ENCODE measurements at regions not wholly inside any gene's neighbourhood (a gene's known extent, or its start where the extent isn't known, plus 50 kb on each side); places are given as distances from the start of the nearest gene placed in this dataset.

DNA sequence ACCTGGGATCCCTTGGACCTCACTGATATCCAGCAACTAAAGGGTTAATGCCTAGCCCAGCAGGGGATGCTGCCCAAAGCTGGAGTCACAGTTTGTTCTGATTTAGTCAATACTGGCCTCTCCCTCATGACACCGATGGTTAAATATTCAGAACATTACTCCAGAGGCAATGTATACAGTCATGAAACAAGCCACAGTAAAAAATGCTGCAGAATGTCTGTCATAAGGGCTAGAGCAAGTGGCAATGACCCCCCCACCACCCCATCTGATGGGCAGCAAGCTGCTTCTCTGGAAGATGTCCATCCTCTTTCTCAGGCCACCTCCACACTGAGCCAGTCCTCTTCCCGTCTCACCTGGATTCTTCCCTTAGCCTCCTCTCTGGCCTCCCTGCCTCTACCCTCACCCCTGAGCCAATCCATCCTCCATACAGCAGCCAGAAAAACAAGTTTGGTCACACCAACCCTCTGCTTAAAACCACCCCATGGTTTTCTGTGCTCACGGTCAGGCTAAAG lies 99.0 kb upstream of the KCNG1 start:
- no peak for DNase-seq

DNA sequence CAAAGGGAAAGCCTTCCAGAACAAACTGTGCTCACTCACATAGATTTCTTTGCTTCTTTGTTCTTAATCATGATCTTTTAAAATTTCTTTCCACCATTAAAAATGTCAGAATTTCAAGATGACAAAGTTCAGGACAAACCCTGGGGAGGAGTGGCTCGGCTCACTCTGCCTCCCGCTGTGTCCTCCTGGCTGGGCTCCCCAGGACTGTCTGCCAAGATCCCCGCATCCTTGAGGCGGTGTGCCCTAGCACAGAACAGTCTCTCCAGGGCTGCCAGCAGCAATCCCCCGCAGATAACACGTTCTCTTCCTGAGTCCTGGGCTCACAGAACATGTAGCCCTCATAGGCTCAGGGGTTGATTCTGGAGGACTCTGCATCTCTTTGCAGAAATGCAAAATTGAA lies 98.4 kb upstream of the KCNG1 start:
- no peak for DNase-seq

DNA sequence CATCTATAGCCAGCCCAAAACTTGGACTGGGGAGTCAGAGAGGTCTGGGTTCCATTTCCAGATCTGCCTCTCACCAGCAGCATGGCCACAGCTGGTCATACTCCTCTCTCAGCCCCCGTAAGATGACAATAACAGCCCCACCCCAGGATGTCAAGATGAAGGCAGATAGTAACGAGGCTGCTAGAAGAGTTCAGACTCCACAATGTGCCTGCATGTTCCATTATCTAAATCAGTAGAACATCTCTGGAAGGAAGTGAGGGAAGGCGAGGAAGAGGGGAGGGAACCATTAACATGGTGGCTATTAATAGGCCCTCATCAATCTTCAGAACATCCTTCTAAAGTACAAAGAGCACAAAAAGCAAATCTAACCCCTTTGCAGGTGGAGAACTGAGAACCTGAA lies 98.0 kb upstream of the KCNG1 start:
- no peak for DNase-seq

DNA sequence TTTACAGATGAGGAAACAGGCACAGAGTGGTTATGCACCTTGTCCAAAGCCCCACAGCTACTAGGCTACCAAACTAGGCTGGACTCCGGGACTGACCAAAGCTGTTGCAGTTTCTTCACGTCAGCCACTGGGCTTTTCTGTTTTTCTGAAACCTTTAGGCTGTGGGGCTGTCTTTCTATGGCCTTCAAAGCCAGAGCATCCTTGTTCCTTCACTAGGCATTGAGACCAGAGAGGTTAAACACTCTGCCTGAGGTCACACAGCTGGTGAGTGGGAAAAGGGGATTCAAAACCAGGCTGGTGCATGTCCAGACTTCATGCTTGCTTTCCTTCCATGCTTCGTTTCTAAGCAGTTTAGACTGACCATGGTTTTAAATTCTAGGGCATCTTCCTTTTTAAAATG lies 97.5 kb upstream of the KCNG1 start:
- no peak for DNase-seq

DNA sequence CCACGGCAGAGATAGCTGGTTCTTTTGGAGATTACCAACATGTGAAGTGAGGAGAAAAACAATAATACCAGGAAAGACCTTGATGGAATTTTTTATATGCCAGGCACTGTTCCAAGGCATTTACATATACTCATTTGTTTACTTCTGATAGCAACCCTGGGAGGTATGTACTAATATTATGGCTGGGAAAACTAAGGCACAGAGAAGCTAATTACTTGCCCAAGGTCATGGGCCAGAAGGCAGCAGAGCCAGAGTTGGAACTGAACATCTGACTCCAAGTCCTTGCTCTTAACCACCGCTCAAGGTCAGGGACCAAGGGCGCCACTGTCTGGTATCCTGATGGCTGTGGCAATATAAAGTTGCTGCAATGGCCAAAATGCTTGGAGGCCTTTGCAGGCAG lies 97.0 kb upstream of the KCNG1 start:
- no peak for DNase-seq

DNA sequence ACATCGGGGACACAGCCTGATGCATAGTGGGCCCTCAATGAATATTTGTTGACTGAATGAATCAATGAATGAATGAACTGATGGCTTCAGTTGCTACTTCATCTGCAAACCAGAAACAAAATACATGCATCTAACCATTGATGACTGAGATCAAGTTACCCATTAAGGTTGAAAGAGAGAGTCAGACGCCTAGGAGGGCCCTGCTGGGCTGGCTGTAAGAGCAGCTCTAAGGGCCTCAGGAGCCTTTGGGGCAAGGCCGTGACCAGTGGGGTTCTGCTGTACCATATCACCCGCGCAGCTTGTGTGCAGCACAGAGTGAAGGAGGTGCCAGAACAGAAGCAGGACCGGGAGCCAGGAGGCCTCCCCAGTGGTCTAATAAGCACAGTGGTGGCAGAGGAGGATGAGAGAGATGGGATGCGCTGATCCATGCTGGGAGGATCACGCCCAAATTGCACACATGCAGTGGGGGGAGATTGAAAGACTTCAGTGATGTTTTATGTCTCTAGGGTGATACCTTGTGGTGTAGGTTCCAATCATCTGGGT lies 96.1 kb upstream of the KCNG1 start:
- DNase-seq: no peak

DNA sequence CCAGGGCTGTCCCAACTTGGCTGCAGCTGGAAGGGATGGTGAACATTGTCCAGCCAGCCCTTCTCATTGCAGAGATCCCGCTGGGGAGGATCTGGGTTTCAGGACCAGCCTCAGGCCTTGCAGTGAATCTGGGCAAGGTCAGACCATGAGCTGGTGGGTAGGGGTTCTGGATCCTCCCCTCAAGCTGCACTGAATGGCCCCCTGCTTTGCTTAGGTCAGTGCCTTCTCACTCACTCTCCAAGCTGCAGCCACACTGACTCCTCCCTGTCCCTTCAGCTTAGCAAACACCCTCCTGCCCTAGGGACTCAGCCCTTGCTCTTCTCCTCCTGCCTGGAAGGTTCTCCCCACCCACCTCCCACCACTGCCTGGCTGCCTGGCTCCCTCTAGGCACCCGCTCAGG lies 95.3 kb upstream of the KCNG1 start:
- DNase-seq: no peak

DNA sequence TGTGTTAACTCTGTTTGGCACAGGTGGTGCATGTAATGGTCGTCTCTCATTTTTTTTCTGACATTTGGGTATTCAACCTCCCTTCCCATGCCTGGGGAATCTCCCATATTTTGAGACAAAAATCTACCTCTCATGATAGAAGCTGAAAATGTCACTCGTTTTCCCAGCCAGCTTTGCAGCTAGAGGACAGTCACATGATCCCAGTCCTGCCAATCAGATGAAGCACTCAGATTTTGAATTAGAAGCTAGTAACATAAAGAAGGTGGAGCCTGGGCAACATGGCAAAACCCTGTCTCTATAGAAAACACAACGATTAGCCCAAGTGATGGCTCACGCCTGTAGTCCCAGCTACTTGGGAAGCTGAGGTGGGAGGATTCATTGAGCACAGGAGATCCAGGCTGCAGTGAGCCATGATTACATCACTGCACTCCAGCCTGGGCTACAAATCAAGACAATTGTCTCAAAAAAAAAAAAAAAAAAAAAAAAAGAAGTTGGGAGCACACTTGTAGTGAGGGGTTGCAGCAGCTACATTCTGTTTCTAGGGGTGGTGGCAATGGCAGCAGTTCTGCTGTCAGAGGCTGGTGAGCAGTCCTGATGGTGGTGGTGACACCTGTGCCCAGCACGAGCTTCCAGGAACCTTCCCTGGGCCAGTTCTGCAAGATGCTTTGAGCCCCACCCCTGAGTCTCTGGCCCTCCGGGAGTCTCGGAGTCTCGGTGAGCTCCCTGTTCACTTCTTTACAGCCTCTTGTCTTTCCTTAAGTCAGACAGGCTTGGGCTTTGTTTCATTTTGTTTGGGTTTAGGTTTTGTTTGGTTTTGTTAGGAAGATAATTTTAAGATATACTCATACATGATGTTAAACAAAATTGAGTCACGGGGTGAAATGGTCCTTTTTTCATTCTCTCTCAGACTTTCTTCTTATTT lies 94.1 kb upstream of the KCNG1 start:
- no peak for DNase-seq

DNA sequence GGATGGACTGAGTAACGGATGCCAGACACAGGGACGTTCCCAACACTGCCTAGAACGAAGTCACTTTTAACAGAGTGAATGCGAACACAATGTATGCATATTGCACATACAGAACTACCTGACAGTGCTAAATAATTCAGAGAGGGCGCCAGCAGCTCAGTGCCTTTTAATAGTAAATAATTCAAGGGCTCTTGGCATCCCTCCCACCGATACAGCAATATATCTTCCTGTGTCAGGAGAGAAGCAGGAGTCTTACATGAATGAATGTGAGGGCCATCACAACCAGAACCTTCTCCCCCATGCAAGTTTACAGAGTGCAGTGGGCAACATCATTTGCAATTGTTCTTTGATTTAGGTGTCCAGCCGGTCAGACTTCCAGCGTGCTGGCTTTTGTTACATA lies 88.4 kb upstream of the KCNG1 start:
- no peak for DNase-seq

DNA sequence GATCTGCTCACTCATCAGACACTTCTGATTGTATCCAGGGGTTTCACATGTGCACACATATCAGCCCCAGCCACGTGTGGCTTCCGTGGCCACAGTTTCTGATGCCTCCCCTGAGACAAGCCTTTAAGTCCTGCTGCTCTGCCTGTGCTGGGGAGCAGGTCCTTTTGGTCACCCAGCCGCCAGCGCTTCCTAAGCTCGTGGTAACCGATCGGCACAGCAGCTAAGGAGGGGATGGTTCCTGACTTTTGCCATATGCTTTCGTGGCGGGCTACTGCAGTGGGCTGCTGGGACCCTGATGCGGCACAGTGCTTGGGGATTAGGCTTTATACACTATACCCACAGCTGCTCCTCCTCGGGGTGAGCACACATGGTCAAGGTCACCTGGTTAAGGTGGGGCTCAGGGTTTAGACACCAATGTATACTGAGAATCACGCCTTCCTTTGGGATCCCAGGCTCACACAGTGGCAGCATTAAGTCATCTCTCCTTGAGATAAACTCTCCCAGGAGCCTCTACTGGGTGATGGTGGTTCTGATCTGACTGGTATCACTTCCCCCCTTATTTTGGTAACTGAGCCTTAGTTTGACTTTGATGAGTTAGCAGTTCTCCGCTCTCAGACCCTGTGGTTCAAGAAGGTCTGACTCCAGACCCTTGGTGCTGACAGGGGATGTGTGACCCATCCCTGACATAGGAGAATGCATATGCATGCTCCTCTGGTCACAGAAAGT lies 85.9 kb upstream of the KCNG1 start:
- DNase-seq: no peak

DNA sequence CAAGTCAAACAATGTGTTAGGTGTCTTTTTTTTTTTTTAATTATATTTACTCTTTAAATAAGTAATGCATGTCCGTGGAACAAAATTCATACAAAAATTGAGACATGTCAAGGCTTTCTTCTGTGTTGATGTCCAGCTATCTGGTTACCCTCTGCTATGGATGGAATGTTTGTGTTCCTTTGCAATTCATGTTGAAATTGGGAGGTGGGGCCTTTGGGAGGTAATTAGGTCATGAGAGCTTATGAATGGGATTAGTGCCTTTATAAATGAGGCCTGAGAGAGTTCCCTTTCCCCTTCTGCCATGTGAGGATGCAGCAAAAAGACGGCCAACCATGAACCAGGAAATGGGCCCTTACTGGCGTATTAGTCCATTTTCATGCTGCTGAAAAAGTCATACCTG lies 83.1 kb upstream of the KCNG1 start:
- no peak for DNase-seq

DNA sequence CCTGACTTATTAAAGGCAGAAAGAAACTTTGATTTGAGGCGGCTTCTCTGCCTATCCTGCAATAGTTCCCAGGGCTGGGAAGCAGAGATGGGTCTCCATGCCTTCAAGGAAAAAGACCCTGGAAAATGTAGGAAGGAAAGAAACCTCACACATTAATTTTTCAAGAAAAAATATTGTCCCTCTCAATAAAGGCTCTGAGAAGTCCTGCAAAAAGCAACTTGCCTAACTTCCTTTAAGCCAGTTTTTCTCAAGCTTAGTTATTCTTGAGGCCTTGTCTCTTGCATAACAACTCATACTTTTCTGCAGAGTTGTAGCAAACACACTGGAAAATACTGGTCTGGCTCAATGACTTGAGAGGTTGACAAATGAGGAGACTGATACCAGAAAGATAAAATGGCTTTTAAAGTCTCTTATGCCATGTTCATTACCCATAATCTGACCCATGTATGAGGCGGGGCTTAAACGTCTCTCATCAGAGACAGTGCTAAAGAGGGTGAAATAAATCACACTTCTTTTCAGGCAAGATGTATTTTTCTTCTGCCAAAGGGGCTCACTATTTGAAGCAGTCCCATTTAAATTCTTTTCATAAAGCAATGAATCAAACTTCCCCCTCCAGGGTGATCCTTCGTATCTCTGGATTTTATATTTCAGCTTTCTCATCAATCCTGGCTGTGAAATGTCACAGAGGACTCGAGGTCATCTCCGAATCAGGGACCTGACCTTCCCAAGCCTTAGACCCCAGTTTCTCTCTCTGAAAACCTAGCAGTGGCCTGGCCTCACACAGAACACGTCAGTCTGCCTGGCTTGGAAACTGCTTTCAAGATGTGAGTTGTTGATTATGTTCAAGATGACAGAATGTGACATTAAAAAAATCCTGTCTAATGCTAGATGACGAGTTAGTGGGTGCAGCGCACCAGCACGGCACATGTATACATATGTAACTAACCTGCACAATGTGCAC lies 82.3 kb upstream of the KCNG1 start:
- DNase-seq: no peak

DNA sequence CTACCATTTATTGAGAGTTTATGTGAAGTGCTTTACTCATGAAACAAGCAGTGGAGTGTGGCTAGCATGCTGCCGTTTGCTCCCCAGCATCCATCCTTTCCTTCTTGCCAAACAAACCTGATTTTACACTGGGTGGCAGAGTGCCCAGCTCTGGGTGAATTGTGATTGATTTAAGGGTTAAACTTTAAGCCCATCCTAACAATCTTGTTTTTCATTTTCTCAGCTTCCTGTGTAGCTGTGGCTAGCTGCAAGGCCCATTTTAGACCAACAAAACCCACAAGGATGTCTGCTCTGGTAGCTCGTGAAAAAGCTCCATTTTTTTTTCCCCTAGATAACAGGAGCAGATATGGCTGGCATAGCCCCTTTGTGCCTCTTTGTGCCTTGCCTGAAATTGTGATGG lies 77.7 kb upstream of the KCNG1 start:
- no peak for DNase-seq

DNA sequence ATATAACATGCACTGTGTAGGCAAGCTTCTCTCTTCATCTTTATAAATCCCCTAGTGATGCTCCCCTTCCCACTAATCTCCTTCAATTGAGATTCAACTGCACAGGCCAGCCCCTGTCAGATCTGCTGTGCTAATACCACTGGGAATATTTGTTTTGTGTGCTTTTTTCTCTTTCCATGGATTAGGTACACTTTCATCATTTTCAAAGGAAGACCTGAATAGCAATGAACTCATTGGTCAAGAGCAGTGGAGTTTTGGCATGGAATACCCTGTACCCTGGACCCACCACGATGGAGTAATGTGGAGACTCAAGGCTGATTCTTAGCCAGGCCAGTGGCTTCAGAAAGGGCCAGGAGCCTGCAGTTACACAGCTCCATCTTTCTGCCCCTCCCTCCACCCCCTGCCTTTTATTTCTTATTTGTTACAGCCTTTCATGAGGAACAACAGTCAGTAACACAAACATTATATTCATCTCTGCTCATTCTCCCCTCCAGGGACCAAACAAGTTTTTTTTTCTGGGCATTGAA lies 75.4 kb upstream of the KCNG1 start:
- no peak for DNase-seq

DNA sequence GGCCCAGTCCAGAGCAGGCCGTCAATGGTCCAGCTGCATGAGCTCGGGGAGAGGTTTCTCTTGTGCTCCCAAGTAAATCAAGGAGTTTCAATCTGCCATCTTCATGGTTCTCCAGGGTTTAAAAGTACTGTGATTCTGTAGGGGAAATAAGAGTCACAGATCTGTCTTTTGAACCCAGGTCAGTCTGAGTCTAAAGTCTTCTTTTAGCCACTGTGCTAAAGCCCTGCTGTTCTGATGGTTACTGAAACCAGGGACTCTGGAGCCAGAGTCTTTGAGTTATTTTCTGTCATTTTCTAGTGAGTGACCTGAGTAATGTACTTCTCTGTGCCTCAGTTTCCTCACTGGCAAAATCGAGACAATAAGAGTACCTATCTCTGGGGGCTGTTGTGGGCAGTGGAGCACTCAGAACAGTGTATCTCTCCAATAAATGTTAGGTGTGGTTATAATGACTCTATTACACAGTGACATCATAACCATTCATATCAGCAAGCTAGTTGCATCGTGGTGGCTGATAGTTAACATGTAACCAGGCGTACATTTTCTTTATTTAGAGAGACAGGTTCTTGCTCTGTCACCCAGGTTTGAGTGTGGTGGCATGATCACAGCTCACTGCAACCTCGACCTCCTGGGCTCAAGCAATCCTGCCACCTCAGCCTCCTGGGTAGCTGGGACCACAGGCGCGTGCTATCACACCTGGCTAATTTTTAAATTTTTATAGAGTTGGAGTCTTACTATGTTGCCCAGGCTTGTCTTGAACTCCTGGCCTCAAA lies 74.6 kb upstream of the KCNG1 start:
- DNase-seq: no peak

DNA sequence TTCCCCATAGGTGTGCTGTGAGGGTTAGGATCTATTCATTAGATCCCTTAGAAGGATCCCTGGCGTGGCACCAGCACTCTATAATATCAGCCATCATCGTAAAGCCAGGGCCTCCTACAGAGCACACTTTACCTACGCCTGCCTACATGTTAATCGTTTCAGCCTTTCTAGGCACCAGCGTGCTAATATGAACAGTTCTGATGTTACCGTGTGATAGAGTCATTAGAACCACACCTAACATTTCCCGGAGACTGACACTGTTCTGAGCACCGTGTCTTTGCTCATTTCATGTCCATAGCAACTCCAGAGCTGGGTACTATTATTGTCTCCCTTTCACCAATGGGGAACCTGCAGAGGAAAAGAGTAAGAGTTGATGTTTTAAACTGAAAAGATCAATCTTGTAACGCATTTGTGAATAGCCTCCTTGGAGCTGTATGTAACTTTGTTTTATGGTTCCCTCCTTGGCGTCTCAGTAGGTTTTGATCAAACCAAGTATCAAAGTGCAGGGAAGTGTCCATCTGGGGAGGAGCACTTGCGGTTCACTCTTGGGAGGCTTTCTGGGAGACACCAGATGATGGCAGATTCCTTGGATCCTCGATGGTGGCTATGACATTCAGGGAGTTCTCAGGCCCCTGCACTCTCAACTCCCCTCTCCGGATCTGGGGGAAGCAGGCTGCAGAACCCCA lies 73.8 kb upstream of the KCNG1 start:
- no peak for DNase-seq

DNA sequence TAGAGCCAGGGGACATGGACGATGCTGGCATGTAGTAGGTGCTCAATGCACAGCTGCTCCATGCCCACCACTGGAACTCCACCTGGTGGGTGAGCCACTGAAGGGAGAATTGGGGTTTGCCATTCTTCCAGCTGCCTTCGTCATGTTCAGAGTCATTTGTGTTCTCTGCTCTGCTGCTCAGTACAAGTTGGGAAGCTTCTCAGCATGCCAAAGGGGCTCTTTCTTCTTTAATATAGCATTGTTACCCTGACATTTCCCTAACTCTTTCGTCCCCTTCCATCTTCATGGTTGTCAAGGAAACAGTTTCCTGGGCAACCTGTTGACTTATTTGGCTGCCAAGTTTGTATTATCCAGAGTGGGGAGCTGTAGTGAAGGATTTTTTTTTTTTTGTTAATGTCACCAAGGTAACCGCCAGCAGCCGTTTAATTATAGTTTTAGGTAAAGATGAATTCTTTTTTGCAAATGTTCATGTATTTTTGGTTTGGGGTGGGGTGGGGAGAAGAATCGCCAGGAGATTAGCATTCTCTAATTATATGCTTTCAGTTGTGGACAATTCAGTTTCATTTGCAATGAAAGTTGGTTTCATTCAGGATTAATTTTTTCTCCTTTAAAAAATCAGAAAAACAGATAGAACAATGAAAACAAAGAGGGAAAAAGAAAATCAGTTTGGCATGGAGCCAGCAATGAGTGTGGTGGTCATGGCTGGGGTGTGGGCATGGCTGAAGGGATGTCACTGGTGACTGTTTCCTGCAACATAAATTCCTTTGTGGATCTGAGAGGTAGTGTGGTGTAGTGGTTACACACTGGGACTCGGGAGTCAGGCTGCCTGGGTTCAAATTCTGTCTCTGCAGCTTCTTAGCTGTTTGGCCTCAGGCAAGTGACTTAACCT lies 73.0 kb upstream of the KCNG1 start:
- DNase-seq: no peak

DNA sequence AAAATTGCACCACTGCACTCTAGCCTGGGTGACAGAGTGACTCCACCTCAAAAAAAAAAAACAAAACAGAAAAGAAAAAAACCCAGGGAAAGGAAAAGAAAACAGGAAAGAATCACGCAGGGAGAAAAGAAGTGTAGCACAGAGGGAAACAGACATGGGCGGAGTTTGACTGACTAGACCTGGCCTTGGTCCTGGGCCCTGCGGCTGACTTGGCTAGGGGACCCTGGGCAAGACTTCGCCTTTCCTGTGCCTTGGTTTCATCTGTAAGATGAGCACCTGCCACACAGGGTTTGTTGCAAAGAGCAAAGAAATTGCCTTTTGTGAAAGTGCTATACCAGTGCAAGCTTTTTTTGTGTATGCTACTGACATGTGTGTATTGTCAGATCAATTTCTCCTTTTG lies 71.3 kb upstream of the KCNG1 start:
- DNase-seq: no peak

DNA sequence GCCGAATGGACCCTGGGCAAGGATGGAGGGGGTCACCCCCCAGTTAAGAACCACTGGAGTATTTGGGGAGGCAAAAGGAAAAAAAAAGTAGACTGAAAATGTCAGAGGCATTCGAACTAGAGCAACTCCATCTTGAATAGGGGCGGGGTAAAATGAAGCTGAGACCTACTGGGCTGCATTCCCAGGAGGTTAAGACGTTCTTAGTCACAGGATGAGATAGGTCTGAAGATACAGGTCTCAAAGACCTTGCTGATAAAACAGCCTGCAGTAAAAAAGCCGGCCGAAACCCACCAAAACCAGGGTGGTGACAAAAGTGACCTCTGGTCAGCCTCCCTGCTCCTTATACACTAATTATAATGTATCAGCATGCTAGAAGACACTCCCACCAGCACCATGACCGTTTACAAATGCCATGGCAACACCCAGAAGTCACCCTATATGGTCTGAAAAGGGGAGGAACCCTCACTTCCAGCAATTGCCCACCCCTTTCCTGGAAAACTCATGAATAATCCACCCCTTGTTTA lies 70.4 kb upstream of the KCNG1 start:
- no peak for DNase-seq

DNA sequence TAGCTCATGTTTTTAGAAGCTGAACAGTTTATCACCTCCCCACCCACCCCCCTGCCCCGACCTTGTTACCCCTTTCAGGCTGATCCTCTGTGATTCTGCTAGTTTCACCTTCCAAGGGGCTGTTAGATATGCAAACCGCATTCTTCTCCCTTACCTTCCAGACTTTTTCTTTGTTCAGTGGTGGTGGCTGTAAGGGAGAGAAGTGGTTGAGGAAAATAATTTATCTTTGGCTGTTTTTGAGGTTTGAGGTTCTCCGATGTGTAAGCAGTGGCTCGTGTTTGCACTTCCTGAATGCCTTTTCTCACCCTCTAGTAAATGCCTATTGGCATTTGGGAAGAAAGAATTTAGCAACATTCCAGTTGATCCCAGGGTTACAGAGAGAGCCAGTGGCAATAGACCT lies 69.4 kb upstream of the KCNG1 start:
- no peak for DNase-seq

Measured in suppressor macrophage treated with lipopolysaccharide for 4 hours (primary cell).